HEK293 (cell line): ENCODE measurements at regions not wholly inside any gene's neighbourhood (a gene's known extent, or its start where the extent isn't known, plus 50 kb on each side); places are given as distances from the start of the nearest gene placed in this dataset.

Experiments
- OSR2 ChIP-seq: fragments of 450-650 bp; formaldehyde crosslinking; IDR thresholded peaks from 2 replicates; pipeline ENCODE4 v1.5.1; 2016; ENCODE audit warnings: missing biosample characterization, missing genetic modification characterization
- ZNF292 ChIP-seq: fragments of 450-650 bp; formaldehyde crosslinking; IDR thresholded peaks from 2 replicates; pipeline ENCODE4 v1.5.1; 2016; ENCODE audit warnings: low read depth, missing biosample characterization, missing genetic modification characterization, borderline replicate concordance
- TF ChIP-seq, protein P1 (sequence below): fragments of 450-650 bp; formaldehyde crosslinking; IDR thresholded peaks from 2 replicates; pipeline ENCODE4 v1.5.1; 2016; ENCODE audit warnings: missing biosample characterization, missing genetic modification characterization

DNA sequence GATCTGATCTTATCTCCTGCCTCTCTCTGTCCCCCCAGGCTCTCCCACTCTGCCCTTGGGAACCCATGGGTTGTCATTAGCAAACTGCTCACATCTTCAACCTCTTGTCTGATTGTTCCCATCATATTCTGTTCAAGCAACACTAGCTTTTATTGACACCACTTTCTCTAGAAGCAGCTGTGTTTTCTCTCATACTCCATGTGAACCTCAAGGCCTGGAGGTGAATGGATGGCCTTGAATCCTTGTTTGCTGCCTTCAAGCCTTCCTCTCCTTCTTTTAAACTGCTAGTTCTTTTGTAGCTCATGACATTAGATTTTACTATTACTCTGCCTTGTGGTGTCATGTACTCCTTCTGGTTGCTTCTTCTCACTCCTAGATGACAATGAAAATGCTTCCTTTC lies 149.5 kb upstream of the WDFY3 start:
- no peak for TF ChIP-seq ZNF292 (tag by site-specific recombination)
- TF ChIP-seq, protein P1, sequence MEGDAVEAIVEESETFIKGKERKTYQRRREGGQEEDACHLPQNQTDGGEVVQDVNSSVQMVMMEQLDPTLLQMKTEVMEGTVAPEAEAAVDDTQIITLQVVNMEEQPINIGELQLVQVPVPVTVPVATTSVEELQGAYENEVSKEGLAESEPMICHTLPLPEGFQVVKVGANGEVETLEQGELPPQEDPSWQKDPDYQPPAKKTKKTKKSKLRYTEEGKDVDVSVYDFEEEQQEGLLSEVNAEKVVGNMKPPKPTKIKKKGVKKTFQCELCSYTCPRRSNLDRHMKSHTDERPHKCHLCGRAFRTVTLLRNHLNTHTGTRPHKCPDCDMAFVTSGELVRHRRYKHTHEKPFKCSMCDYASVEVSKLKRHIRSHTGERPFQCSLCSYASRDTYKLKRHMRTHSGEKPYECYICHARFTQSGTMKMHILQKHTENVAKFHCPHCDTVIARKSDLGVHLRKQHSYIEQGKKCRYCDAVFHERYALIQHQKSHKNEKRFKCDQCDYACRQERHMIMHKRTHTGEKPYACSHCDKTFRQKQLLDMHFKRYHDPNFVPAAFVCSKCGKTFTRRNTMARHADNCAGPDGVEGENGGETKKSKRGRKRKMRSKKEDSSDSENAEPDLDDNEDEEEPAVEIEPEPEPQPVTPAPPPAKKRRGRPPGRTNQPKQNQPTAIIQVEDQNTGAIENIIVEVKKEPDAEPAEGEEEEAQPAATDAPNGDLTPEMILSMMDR (tag by site-specific recombination), result no peak
- TF ChIP-seq OSR2, result no peak
